GM23248 (cell line): ENCODE measurements at regions not wholly inside any gene's neighbourhood (a gene's known extent, or its start where the extent isn't known, plus 50 kb on each side); places are given as distances from the start of the nearest gene placed in this dataset.

ENCODE experiments used
- EZH2 ChIP-seq: fragments of 200-600 bp; sonication (generic); IDR thresholded peaks from 2 replicates; pipeline ENCODE4 v1.6.1; 2018; ENCODE audit warnings: antibody characterized with exemption, mild to moderate bottlenecking; ENCODE audit not compliant: insufficient read depth, poor library complexity, severe bottlenecking
- EZH2phosphoT487 ChIP-seq: fragments of 200-600 bp; sonication (generic); IDR thresholded peaks from 2 replicates; pipeline ENCODE4 v1.6.1; 2018; ENCODE audit warnings: antibody characterized with exemption, moderate library complexity, mild to moderate bottlenecking, low read depth; ENCODE audit not compliant: insufficient read depth

DNA sequence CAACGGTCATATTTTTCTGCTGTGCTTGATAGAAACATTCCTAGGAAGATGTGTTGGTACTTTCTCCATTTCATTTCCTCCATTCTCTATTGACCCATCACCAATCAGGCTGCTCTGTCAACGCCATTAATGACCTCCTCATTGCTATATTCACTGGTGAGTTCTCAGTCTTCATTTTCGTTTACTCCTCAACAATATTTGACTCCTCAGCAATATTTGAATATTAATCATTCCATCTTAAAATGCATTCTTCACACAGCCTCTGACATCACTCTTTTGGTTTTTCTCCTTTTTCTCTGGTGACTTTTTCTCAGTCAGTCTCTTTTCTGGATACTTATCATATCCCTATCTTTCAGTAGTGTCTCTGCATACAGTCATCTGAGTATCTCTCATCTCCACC lies 323.5 kb upstream of the CRIM1 start:
- TF ChIP-seq EZH2 (no peak), EZH2phosphoT487 (no peak)
